H9 (cell line): ENCODE measurements at regions not wholly inside any gene's neighbourhood (a gene's known extent, or its start where the extent isn't known, plus 50 kb on each side); places are given as distances from the start of the nearest gene placed in this dataset.

Experiments
- DNase-seq: peaks from one replicate; pipeline ENCODE4 v3.0.0-alpha.2; 2017
- H2AFZ ChIP-seq: one replicate; pipeline ENCODE4 v1.6.1; 2013; ENCODE audit warnings: mild to moderate bottlenecking, low read length, control low read depth, moderate library complexity
- H2AK5ac ChIP-seq: 2 replicates; pipeline ENCODE4 v1.6.1; 2013; ENCODE audit warnings: low read length, control low read depth, mixed read lengths; ENCODE audit not compliant: insufficient read length
- H2BK120ac ChIP-seq: one replicate; pipeline ENCODE4 v1.6.1; 2013; ENCODE audit warnings: low read depth, mild to moderate bottlenecking, low read length, control low read depth, inconsistent platforms; ENCODE audit not compliant: poor library complexity, severe bottlenecking
- H2BK12ac ChIP-seq: 2 replicates; pipeline ENCODE4 v1.6.1; 2013; ENCODE audit warnings: low read length, control low read depth, mixed read lengths, low read depth; ENCODE audit not compliant: insufficient read length
- H2BK15ac ChIP-seq: 2 replicates; pipeline ENCODE4 v1.6.1; 2013; ENCODE audit warnings: low read depth, low read length, control low read depth
- H2BK20ac ChIP-seq: one replicate; pipeline ENCODE4 v1.6.1; 2013; ENCODE audit warnings: low read depth, mild to moderate bottlenecking, low read length, control low read depth, inconsistent platforms; ENCODE audit not compliant: poor library complexity, severe bottlenecking
- H2BK5ac ChIP-seq: 2 replicates; pipeline ENCODE4 v1.6.1; 2013; ENCODE audit warnings: low read length, control low read depth, mixed read lengths; ENCODE audit not compliant: insufficient read length
- H3K14ac ChIP-seq: 2 replicates; pipeline ENCODE4 v1.6.1; 2013; ENCODE audit warnings: low read length, control low read depth; ENCODE audit not compliant: insufficient read depth
- H3K18ac ChIP-seq: 2 replicates; pipeline ENCODE4 v1.6.1; 2013; ENCODE audit warnings: low read depth, mild to moderate bottlenecking, mixed read lengths, low read length, control low read depth; ENCODE audit not compliant: insufficient read length
- H3K23ac ChIP-seq: 2 replicates; pipeline ENCODE4 v1.6.1; 2013; ENCODE audit warnings: low read length, control low read depth, mixed read lengths, low read depth; ENCODE audit not compliant: insufficient read length
- H3K23me2 ChIP-seq: 2 replicates; pipeline ENCODE4 v1.6.1; 2013; ENCODE audit warnings: low read depth, mild to moderate bottlenecking, mixed read lengths, low read length, control low read depth; ENCODE audit not compliant: insufficient read length, poor library complexity, severe bottlenecking
- H3K27ac ChIP-seq: 2 replicates; pipeline ENCODE4 v1.5.1; 2013; ENCODE audit warnings: low read length, control low read depth, mixed read lengths, low read depth; ENCODE audit not compliant: insufficient read length
- H3K27me3 ChIP-seq: 2 replicates; pipeline ENCODE4 v1.6.1; 2013; ENCODE audit warnings: low read length, control low read depth, inconsistent platforms; ENCODE audit not compliant: insufficient read depth
- H3K4ac ChIP-seq: 2 replicates; pipeline ENCODE4 v1.6.1; 2013; ENCODE audit warnings: low read depth, mild to moderate bottlenecking, control low read depth, inconsistent platforms, low read length, moderate library complexity
- H3K4me1 ChIP-seq: 2 replicates; pipeline ENCODE4 v1.6.1; 2013; ENCODE audit warnings: low read length, control low read depth, inconsistent platforms; ENCODE audit not compliant: insufficient read depth
- H3K4me2 ChIP-seq: 2 replicates; pipeline ENCODE4 v1.6.1; 2013; ENCODE audit warnings: low read length, control low read depth, mixed read lengths; ENCODE audit not compliant: insufficient read length, insufficient read depth
- H3K56ac ChIP-seq: 2 replicates; pipeline ENCODE4 v1.6.1; 2013; ENCODE audit warnings: low read depth, mild to moderate bottlenecking, mixed read lengths, low read length, control low read depth; ENCODE audit not compliant: insufficient read length
- H3K79me1 ChIP-seq: 2 replicates; pipeline ENCODE4 v1.6.1; 2013; ENCODE audit warnings: low read depth, mild to moderate bottlenecking, moderate library complexity, low read length, control low read depth, inconsistent platforms; ENCODE audit not compliant: insufficient read depth, poor library complexity, severe bottlenecking
- H3K79me2 ChIP-seq: 2 replicates; pipeline ENCODE4 v1.6.1; 2013; ENCODE audit warnings: low read length, control low read depth, inconsistent platforms; ENCODE audit not compliant: insufficient read depth
- H3K9ac ChIP-seq: 2 replicates; pipeline ENCODE4 v1.6.1; 2013; ENCODE audit warnings: low read length, control low read depth, mixed read lengths; ENCODE audit not compliant: insufficient read length; ENCODE audit errors: extremely low read depth
- H3K9me3 ChIP-seq: one replicate; pipeline ENCODE4 v1.6.1; 2013; ENCODE audit warnings: low read depth, low read length, inconsistent platforms; ENCODE audit not compliant: control insufficient read depth
- H3T11ph ChIP-seq: one replicate; pipeline ENCODE4 v1.6.1; 2013; ENCODE audit warnings: mild to moderate bottlenecking, low read length, control low read depth, inconsistent platforms
- H4K20me1 ChIP-seq: one replicate; pipeline ENCODE4 v1.6.1; 2013; ENCODE audit not compliant: control insufficient read depth, insufficient read length, insufficient read depth
- H4K5ac ChIP-seq: 2 replicates; pipeline ENCODE4 v1.6.1; 2013; ENCODE audit warnings: low read depth, mild to moderate bottlenecking, mixed read lengths, low read length, control low read depth; ENCODE audit not compliant: insufficient read length
- H4K8ac ChIP-seq: replicated peaks from 2 replicates; pipeline ENCODE4 v1.6.1; 2013; ENCODE audit warnings: low read length, control low read depth, mixed read lengths, low read depth; ENCODE audit not compliant: insufficient read length
- H4K91ac ChIP-seq: 2 replicates; pipeline ENCODE4 v1.6.1; 2013; ENCODE audit warnings: low read depth, mild to moderate bottlenecking, moderate library complexity, mixed read lengths, low read length, control low read depth; ENCODE audit not compliant: insufficient read length
- H3K27ac Mint-ChIP-seq, 3 experiments: 2 replicates in 2 of 3; 3 replicates in 1 of 3; pipeline ENCODE4 v1.8.0; 2020 to 2021; ENCODE audit warnings: mixed read lengths in 3 of 3, mild to moderate bottlenecking in 1 of 3, moderate library complexity in 1 of 3
- H3K27me3 Mint-ChIP-seq: 2 replicates; pipeline ENCODE4 v1.8.0; 2021; ENCODE audit warnings: low read depth, mild to moderate bottlenecking, moderate library complexity, mixed read lengths
- H3K36me3 Mint-ChIP-seq, 3 experiments: 2 replicates in 2 of 3; 3 replicates in 1 of 3; pipeline ENCODE4 v1.8.0; 2020 to 2021; ENCODE audit warnings: low read depth in 3 of 3, mixed read lengths in 3 of 3; ENCODE audit not compliant: insufficient read depth in 1 of 3
- H3K4me1 Mint-ChIP-seq, 2 experiments: 2 replicates each; pipeline ENCODE4 v1.8.0; 2020; ENCODE audit warnings: mixed read lengths in 2 of 2
- H3K4me3 Mint-ChIP-seq, 2 experiments: 2 replicates in 1 of 2; 3 replicates in 1 of 2; pipeline ENCODE4 v1.8.0; 2020 to 2021; ENCODE audit warnings: mild to moderate bottlenecking in 2 of 2, mixed read lengths in 2 of 2, moderate library complexity in 1 of 2
- H3K9me3 Mint-ChIP-seq, 2 experiments: 2 replicates in 1 of 2; 3 replicates in 1 of 2; pipeline ENCODE4 v1.8.0; 2020; ENCODE audit warnings: mild to moderate bottlenecking in 2 of 2, mixed read lengths in 2 of 2, moderate library complexity in 1 of 2
- WGBS: extraction: QIAGEN DNeasy Blood & Tissue Kit; methylation state at CpG from one replicate; pipeline ENCODE4 v1.1.7; 2013; ENCODE audit warnings: missing lambda C conversion rate, low lambda C conversion rate, mixed read lengths; ENCODE audit not compliant: insufficient read length; ENCODE audit errors: extremely low coverage; 5-methylcytosine and 5-hydroxymethylcytosine counted together
- TF ChIP-seq, protein P1 (sequence below): fragments of 200-600 bp; sonication (generic); conservative IDR thresholded peaks from 3 replicates; pipeline ENCODE4 v1.8.0; 2021; ENCODE audit warnings: antibody characterized with exemption, mild to moderate bottlenecking

DNA sequence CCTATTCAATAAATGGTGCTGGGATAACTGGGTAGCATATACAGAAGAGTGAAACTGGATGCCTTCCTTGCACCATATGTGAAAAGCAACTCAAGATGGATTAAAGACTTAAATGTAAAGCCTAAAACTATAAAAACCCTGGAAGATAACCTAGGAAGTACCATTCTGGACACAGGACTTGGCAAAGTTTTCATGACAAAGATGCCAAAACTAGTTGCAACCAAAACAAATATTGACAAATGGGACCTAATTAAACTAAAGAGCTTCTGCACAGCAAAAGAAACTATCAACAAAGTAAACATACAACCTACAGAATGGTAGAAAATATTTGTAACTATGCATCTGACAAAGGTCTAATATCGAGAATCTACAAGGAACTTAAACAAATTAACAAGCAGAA lies 129.1 kb upstream of the CTBP2 start:
- no peak overlapping the region for H3K4me3 Mint-ChIP-seq

More for the DNA sequence above, 129.1 kb upstream of the CTBP2 start:
- no peak overlapping the region for H3K23ac ChIP-seq
- H3K27me3 ChIP-seq: no peaks in the 10 kb centered on the region
- no peak overlapping the region for H2BK5ac ChIP-seq
- H3K14ac ChIP-seq: no peak overlapping the region
- H2BK20ac ChIP-seq: no peak overlapping the region
- no peak overlapping the region for H2AFZ ChIP-seq
- peaks cover 2% of the 10 kb centered on the region for H4K20me1 ChIP-seq
- TF ChIP-seq, protein P1, sequence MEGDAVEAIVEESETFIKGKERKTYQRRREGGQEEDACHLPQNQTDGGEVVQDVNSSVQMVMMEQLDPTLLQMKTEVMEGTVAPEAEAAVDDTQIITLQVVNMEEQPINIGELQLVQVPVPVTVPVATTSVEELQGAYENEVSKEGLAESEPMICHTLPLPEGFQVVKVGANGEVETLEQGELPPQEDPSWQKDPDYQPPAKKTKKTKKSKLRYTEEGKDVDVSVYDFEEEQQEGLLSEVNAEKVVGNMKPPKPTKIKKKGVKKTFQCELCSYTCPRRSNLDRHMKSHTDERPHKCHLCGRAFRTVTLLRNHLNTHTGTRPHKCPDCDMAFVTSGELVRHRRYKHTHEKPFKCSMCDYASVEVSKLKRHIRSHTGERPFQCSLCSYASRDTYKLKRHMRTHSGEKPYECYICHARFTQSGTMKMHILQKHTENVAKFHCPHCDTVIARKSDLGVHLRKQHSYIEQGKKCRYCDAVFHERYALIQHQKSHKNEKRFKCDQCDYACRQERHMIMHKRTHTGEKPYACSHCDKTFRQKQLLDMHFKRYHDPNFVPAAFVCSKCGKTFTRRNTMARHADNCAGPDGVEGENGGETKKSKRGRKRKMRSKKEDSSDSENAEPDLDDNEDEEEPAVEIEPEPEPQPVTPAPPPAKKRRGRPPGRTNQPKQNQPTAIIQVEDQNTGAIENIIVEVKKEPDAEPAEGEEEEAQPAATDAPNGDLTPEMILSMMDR: no peak
- H4K91ac ChIP-seq: no peak overlapping the region
- no peak for DNase-seq
- no peak overlapping the region for H3K4me2 ChIP-seq
- H2AK5ac ChIP-seq: no peak overlapping the region
- no peaks in the 10 kb centered on the region; a peak in 4 of 7 replicates for H3K36me3 Mint-ChIP-seq
- no peak overlapping the region for H2BK15ac ChIP-seq
- H3K18ac ChIP-seq: no peak overlapping the region
- H3K27me3 Mint-ChIP-seq: peaks cover 50% of the 10 kb centered on the region
- no peak overlapping the region for H3K27ac ChIP-seq
- no peaks in the 10 kb centered on the region for H3K79me1 ChIP-seq
- H3K9ac ChIP-seq: no peak overlapping the region
- H3K56ac ChIP-seq: no peak overlapping the region
- H3K27ac Mint-ChIP-seq: no peak overlapping the region
- no peak overlapping the region for H2BK120ac ChIP-seq
- no peak overlapping the region for H4K8ac ChIP-seq
- no peaks in the 10 kb centered on the region for H3K9me3 ChIP-seq
- H3K4me1 Mint-ChIP-seq: no peaks in the 10 kb centered on the region
- no CpG with 5 or more reads among the region's 1 CpG for WGBS
- peaks cover 4 to 5% of the 10 kb centered on the region in 2 experiments; a peak in 3 of 5 replicates for H3K9me3 Mint-ChIP-seq
- H3K23me2 ChIP-seq: no peaks in the 10 kb centered on the region
- H2BK12ac ChIP-seq: no peak overlapping the region
- H3K4me1 ChIP-seq: no peaks in the 10 kb centered on the region
- no peaks in the 10 kb centered on the region; the same call in 1 of the 2 replicates for H3K79me2 ChIP-seq
- H4K5ac ChIP-seq: no peak overlapping the region
- H3K4ac ChIP-seq: no peak overlapping the region
- no peak overlapping the region for H3T11ph ChIP-seq
